ENCODE measurements at regions not wholly inside any gene's neighbourhood (a gene's known extent, or its start where the extent isn't known, plus 50 kb on each side); places are given as distances from the start of the nearest gene placed in this dataset.

- TF ChIP-seq REST (IDR thresholded peaks at IDR 0.05) (no peak), EGR1 (IDR thresholded peaks at IDR 0.05; ENCODE audit: low read depth in 2 of 2) (no peak), RXRA (IDR thresholded peaks at IDR 0.05) (no peak), ATF3 (IDR thresholded peaks at IDR 0.05) (no peak), NR2F2 (IDR thresholded peaks at IDR 0.05) (no peak), MAX (IDR thresholded peaks at IDR 0.05) (no peak), FOXA1 (IDR thresholded peaks at IDR 0.05) (no peak)
- no peak for DNase-seq (ENCODE audit: low spot score)
- no peak overlapping the region for H3K4me3 ChIP-seq (ENCODE audit: low read depth in 1 of 3, low read length in 3 of 3)
- 87% methylated on average over 4 of the region's 4 CpGs for WGBS
- no peaks in the 10 kb centered on the region for H3K9me3 ChIP-seq (ENCODE audit: control insufficient read depth in 4 of 4, low read length in 3 of 4)
- H3K27me3 ChIP-seq (ENCODE audit: control insufficient read depth in 4 of 4, insufficient read depth in 4 of 4, low read length in 3 of 4) = no peaks in the 10 kb centered on the region
- H3K4me1 ChIP-seq (ENCODE audit: control insufficient read depth in 4 of 4, insufficient read depth in 4 of 4, low read length in 3 of 4) = peaks cover 0 to 8% (median 1%) of the 10 kb centered on the region in 4 donors
- no peak overlapping the region for H3K27ac ChIP-seq (ENCODE audit: low read depth in 1 of 2, low read length in 2 of 2)
- no peaks in the 10 kb centered on the region for H3K36me3 ChIP-seq (ENCODE audit: control insufficient read depth in 4 of 4, insufficient read depth in 3 of 4, low read depth in 1 of 4, low read length in 3 of 4)
- no peak overlapping the region for H3K9ac ChIP-seq (ENCODE audit: low read depth in 1 of 2, low read length in 2 of 2)
These were observed 327.5 kb upstream of the UMPS start for GRCh38 chr3:124402791-124403190.

GRCh38 chr3:124404621-124405020 lies 325.6 kb upstream of the UMPS start:
- TF ChIP-seq HNF4G (IDR thresholded peaks at IDR 0.05) = no peak
- TF ChIP-seq FOXA1 (IDR thresholded peaks at IDR 0.05) = no peak
- TF ChIP-seq FOXA2 (IDR thresholded peaks at IDR 0.05) = no peak
- no peak for TF ChIP-seq SP1 (IDR thresholded peaks at IDR 0.05)
- TF ChIP-seq, protein P1, sequence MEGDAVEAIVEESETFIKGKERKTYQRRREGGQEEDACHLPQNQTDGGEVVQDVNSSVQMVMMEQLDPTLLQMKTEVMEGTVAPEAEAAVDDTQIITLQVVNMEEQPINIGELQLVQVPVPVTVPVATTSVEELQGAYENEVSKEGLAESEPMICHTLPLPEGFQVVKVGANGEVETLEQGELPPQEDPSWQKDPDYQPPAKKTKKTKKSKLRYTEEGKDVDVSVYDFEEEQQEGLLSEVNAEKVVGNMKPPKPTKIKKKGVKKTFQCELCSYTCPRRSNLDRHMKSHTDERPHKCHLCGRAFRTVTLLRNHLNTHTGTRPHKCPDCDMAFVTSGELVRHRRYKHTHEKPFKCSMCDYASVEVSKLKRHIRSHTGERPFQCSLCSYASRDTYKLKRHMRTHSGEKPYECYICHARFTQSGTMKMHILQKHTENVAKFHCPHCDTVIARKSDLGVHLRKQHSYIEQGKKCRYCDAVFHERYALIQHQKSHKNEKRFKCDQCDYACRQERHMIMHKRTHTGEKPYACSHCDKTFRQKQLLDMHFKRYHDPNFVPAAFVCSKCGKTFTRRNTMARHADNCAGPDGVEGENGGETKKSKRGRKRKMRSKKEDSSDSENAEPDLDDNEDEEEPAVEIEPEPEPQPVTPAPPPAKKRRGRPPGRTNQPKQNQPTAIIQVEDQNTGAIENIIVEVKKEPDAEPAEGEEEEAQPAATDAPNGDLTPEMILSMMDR (IDR thresholded peaks at IDR 0.05; ENCODE audit: low read depth, low read length, missing input control) = no peak
- no peak for TF ChIP-seq ATF3 (IDR thresholded peaks at IDR 0.05)
- TF ChIP-seq, protein P2, sequence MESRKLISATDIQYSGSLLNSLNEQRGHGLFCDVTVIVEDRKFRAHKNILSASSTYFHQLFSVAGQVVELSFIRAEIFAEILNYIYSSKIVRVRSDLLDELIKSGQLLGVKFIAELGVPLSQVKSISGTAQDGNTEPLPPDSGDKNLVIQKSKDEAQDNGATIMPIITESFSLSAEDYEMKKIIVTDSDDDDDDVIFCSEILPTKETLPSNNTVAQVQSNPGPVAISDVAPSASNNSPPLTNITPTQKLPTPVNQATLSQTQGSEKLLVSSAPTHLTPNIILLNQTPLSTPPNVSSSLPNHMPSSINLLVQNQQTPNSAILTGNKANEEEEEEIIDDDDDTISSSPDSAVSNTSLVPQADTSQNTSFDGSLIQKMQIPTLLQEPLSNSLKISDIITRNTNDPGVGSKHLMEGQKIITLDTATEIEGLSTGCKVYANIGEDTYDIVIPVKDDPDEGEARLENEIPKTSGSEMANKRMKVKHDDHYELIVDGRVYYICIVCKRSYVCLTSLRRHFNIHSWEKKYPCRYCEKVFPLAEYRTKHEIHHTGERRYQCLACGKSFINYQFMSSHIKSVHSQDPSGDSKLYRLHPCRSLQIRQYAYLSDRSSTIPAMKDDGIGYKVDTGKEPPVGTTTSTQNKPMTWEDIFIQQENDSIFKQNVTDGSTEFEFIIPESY (IDR thresholded peaks at IDR 0.05) = no peak
- Histone ChIP-seq H3K27me3 (ENCODE audit: control insufficient read depth in 4 of 4, insufficient read depth in 4 of 4, low read length in 3 of 4) (no peaks in the 10 kb centered on the region), H3K9me3 (ENCODE audit: control insufficient read depth in 4 of 4, low read length in 3 of 4) (no peaks in the 10 kb centered on the region), H3K4me3 (ENCODE audit: low read depth in 1 of 3, low read length in 3 of 3) (no peak overlapping the region), H3K9ac (ENCODE audit: low read depth in 1 of 2, low read length in 2 of 2) (no peak overlapping the region), H3K4me1 (ENCODE audit: control insufficient read depth in 4 of 4, insufficient read depth in 4 of 4, low read length in 3 of 4) (no peaks in the 10 kb centered on the region), H3K27ac (ENCODE audit: low read depth in 1 of 2, low read length in 2 of 2) (no peak overlapping the region), H3K36me3 (ENCODE audit: control insufficient read depth in 4 of 4, insufficient read depth in 3 of 4, low read depth in 1 of 4, low read length in 3 of 4) (peaks cover 0 to 1% (median 0%) of the 10 kb centered on the region in 4 donors)
- WGBS = 82% methylated on average over 4 of the region's 4 CpGs
- DNase-seq (ENCODE audit: low spot score) = no peak

Measured in liver (tissue), 8 donors.